ENCODE measurements at regions not wholly inside any gene's neighbourhood (a gene's known extent, or its start where the extent isn't known, plus 50 kb on each side); places are given as distances from the start of the nearest gene placed in this dataset.

DNA sequence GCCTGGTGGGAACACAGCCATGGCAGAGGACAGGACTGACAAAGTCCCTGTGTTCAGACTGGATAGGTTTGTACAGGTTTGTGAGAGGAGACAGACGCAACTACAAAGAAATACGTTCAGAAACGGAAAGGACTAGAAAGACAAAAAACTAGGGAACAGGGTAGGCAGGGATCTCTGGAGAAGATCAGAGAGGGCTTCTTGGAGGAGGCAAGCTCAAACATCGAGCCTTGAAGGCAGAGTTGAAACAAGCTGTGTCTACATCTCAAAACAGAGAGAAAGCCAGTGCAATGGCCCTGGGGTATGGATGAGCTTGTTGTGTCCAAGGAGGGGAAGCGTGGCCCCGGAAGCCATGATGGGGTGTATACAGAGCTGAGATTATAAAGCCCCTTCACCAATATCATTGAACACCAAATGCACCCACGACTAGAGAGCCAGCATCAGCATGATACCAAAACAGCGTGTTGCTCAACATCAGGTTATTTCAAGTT lies 89.6 kb upstream of the NCOR2 start:
- dilution Hi-C loops (cut with MboI; ENCODE audit: extremely low pct_ligation_motif_present, low sequenced_read_pairs): no loop called here
- FAIRE-seq (no peak), DNase-seq (ENCODE audit: low read depth, low spot score) (no peak)
- Histone ChIP-seq H2AFZ (ENCODE audit: control insufficient read depth, low read length) (no peak overlapping the region), H3K4me2 (ENCODE audit: control insufficient read depth, extremely low read depth, insufficient read depth, low read depth, low read length) (no peak overlapping the region), H3K27ac (ENCODE audit: control insufficient read depth, insufficient read depth, low read length) (no peak overlapping the region), H3K9me3 (ENCODE audit: control insufficient read depth, low read depth, low read length) (no peaks in the 10 kb centered on the region), H3K4me1 (ENCODE audit: control insufficient read depth, extremely low read depth, insufficient read depth, low read length) (peaks cover 12% of the 10 kb centered on the region), H4K20me1 (ENCODE audit: control insufficient read depth, extremely low read depth, insufficient read depth, low read length) (no peaks in the 10 kb centered on the region), H3K79me2 (ENCODE audit: control insufficient read depth, insufficient read depth, low read length) (no peaks in the 10 kb centered on the region), H3K4me3 (ENCODE audit: control insufficient read depth in 2 of 3, extremely low read depth in 1 of 3, insufficient read depth in 2 of 3, low read depth in 1 of 3, low read length in 3 of 3) (no peak overlapping the region), H3K9ac (ENCODE audit: control insufficient read depth, extremely low read depth, insufficient read depth, low read length) (no peak overlapping the region), H3K27me3 (ENCODE audit: control insufficient read depth, extremely low read depth, insufficient read depth, low read length) (peaks cover 4% of the 10 kb centered on the region), H3K9me1 (ENCODE audit: control insufficient read depth, extremely low read depth, insufficient read depth, low read length) (no peaks in the 10 kb centered on the region), H3K36me3 (ENCODE audit: control insufficient read depth in 2 of 2, extremely low read depth in 1 of 2, insufficient read depth in 2 of 2, low read length in 2 of 2) (no peaks in the 10 kb centered on the region)
- TF ChIP-seq EZH2 (IDR thresholded peaks at IDR 0.05; ENCODE audit: low read length): no peak
- TF ChIP-seq CTCF (optimal IDR thresholded peaks at IDR 0.05 in 1 of 3, IDR thresholded peaks at IDR 0.05 in 1 of 3, conservative IDR thresholded peaks at IDR 0.05 in 1 of 3; ENCODE audit: extremely low read depth in 1 of 3, insufficient read depth in 2 of 3, low read length in 3 of 3): no peak

GRCh38 chr12:124655698-124656516 lies 88.5 kb upstream of the NCOR2 start:
- no peaks in the 10 kb centered on the region for H3K9me1 ChIP-seq (ENCODE audit: control insufficient read depth, extremely low read depth, insufficient read depth, low read length)
- TF ChIP-seq CTCF (optimal IDR thresholded peaks at IDR 0.05 in 1 of 3, IDR thresholded peaks at IDR 0.05 in 1 of 3, conservative IDR thresholded peaks at IDR 0.05 in 1 of 3; ENCODE audit: extremely low read depth in 1 of 3, insufficient read depth in 2 of 3, low read length in 3 of 3): no peak
- no peak for TF ChIP-seq EZH2 (IDR thresholded peaks at IDR 0.05; ENCODE audit: low read length)
- H2AFZ ChIP-seq (ENCODE audit: control insufficient read depth, low read length): no peak overlapping the region
- FAIRE-seq (no peak), DNase-seq (ENCODE audit: low read depth, low spot score) (no peak)
- H3K36me3 ChIP-seq (ENCODE audit: control insufficient read depth in 2 of 2, extremely low read depth in 1 of 2, insufficient read depth in 2 of 2, low read length in 2 of 2): no peaks in the 10 kb centered on the region
- H3K4me2 ChIP-seq (ENCODE audit: control insufficient read depth, extremely low read depth, insufficient read depth, low read depth, low read length): peak overlapping the region; percentile 27
- peaks cover 15% of the 10 kb centered on the region for H3K4me1 ChIP-seq (ENCODE audit: control insufficient read depth, extremely low read depth, insufficient read depth, low read length)
- H3K9me3 ChIP-seq (ENCODE audit: control insufficient read depth, low read depth, low read length): no peaks in the 10 kb centered on the region
- no peaks in the 10 kb centered on the region for H4K20me1 ChIP-seq (ENCODE audit: control insufficient read depth, extremely low read depth, insufficient read depth, low read length)
- H3K27me3 ChIP-seq (ENCODE audit: control insufficient read depth, extremely low read depth, insufficient read depth, low read length): peaks cover 6% of the 10 kb centered on the region
- dilution Hi-C loops (cut with MboI; ENCODE audit: extremely low pct_ligation_motif_present, low sequenced_read_pairs): no loop called here
- no peak overlapping the region for H3K27ac ChIP-seq (ENCODE audit: control insufficient read depth, insufficient read depth, low read length)
- no peak overlapping the region for H3K9ac ChIP-seq (ENCODE audit: control insufficient read depth, extremely low read depth, insufficient read depth, low read length)
- H3K4me3 ChIP-seq (ENCODE audit: control insufficient read depth in 2 of 3, extremely low read depth in 1 of 3, insufficient read depth in 2 of 3, low read depth in 1 of 3, low read length in 3 of 3): no peak overlapping the region
- H3K79me2 ChIP-seq (ENCODE audit: control insufficient read depth, insufficient read depth, low read length): no peaks in the 10 kb centered on the region
